K562 (cell line): ENCODE measurements at regions not wholly inside any gene's neighbourhood (a gene's known extent, or its start where the extent isn't known, plus 50 kb on each side); places are given as distances from the start of the nearest gene placed in this dataset.

Experiments used
- ARID1B ChIP-seq: fragments of 450-650 bp; IDR thresholded peaks from 2 replicates; pipeline ENCODE4 v1.6.1; 2016; ENCODE audit warnings: antibody characterized with exemption, mild to moderate bottlenecking, inconsistent platforms
- EP300 ChIP-seq: IDR thresholded peaks from 2 replicates; pipeline ENCODE4 v1.6.1; 2012; ENCODE audit warnings: low read length, improper control_type of control experiment
- FOS ChIP-seq: IDR thresholded peaks from 3 replicates; pipeline ENCODE4 v1.6.1; 2011; ENCODE audit not compliant: insufficient read length; ENCODE audit errors: extremely low read depth
- FOXA3 ChIP-seq, 2 experiments: fragments of 450-650 bp in 1 of 2; sonication (generic) in 1 of 2; formaldehyde crosslinking; IDR thresholded peaks in 1 of 2; conservative IDR thresholded peaks in 1 of 2; 2 replicates each; pipeline versions ENCODE4 v1.4.0 to v1.8.0; 2020 to 2022; ENCODE audit warnings: mild to moderate bottlenecking in 2 of 2, missing genetic modification reagents in 1 of 2
- HEY1 ChIP-seq: fragments of 250-450 bp; sonication (Bioruptor Pico); IDR thresholded peaks from 2 replicates; pipeline ENCODE4 v1.5.0; 2020; ENCODE audit warnings: mild to moderate bottlenecking, moderate library complexity, borderline replicate concordance
- HNRNPK ChIP-seq: fragments of 200-400 bp; formaldehyde crosslinking; IDR thresholded peaks from one replicate; pipeline ENCODE4 v1.6.1; 2018; ENCODE audit warnings: mild to moderate bottlenecking, low read depth, low read length; ENCODE audit not compliant: poor library complexity, severe bottlenecking
- MEF2A ChIP-seq: IDR thresholded peaks from 2 replicates; pipeline ENCODE4 v1.6.1; 2011; ENCODE audit warnings: low read depth, mild to moderate bottlenecking, low read length, moderate library complexity; ENCODE audit not compliant: control insufficient read depth
- NEUROD1 ChIP-seq: fragments of 150-350 bp; IDR thresholded peaks from 2 replicates; pipeline ENCODE4 v1.6.1; 2014; ENCODE audit warnings: borderline replicate concordance, low read length, low read depth; ENCODE audit not compliant: partially characterized antibody
- NR2C2 ChIP-seq, 2 experiments: fragments of 200-800 bp in 1 of 2; sonication (Bioruptor generic) in 1 of 2; sonication (generic) in 1 of 2; formaldehyde crosslinking in 1 of 2; IDR thresholded peaks; 2 replicates each; pipeline versions ENCODE4 v1.6.1 to v1.8.0; 2016 to 2022; ENCODE audit warnings: mild to moderate bottlenecking in 1 of 2, missing compliant biosample characterization in 1 of 2, missing genetic modification characterization in 1 of 2, missing genetic modification reagents in 1 of 2
- SMARCA4 ChIP-seq: fragments of 450-650 bp; IDR thresholded peaks from 2 replicates; pipeline ENCODE4 v1.6.1; 2016
- TBL1XR1 ChIP-seq, 2 experiments: IDR thresholded peaks; 2 replicates each; pipeline ENCODE4 v1.6.1; 2012; ENCODE audit warnings: improper control_type of control experiment in 2 of 2, low read length in 2 of 2, mild to moderate bottlenecking in 1 of 2
- VEZF1 ChIP-seq: fragments of 200-800 bp; sonication (Bioruptor generic); IDR thresholded peaks from 2 replicates; pipeline ENCODE4 v1.6.1; 2017; ENCODE audit warnings: missing genetic modification characterization, missing compliant biosample characterization
- ZC3H4 ChIP-seq: sonication (generic); formaldehyde crosslinking; IDR thresholded peaks from 2 replicates; pipeline ENCODE4 v1.9.0; 2021; ENCODE audit warnings: missing genetic modification reagents, borderline replicate concordance
- ZNF318 ChIP-seq, 2 experiments: fragments of 450-650 bp; IDR thresholded peaks; 2 replicates each; pipeline ENCODE4 v1.6.1; 2016; ENCODE audit warnings: mild to moderate bottlenecking in 2 of 2, borderline replicate concordance in 1 of 2, low read depth in 1 of 2, moderate library complexity in 1 of 2
- ZNF408 ChIP-seq: fragments of 250-450 bp; sonication (Bioruptor Pico); IDR thresholded peaks from 2 replicates; pipeline ENCODE4 v1.4.0; 2020; ENCODE audit warnings: low read depth, mild to moderate bottlenecking, moderate library complexity
- TF ChIP-seq, protein P1 (sequence below): IDR thresholded peaks from 2 replicates; pipeline ENCODE4 v1.6.1; 2012; ENCODE audit warnings: low read depth, low read length, improper control_type of control experiment, borderline replicate concordance

GRCh38 chr12:46664761-46665287, 161.0 kb downstream of the SLC38A4 start (continued):
- TF ChIP-seq, protein P1, sequence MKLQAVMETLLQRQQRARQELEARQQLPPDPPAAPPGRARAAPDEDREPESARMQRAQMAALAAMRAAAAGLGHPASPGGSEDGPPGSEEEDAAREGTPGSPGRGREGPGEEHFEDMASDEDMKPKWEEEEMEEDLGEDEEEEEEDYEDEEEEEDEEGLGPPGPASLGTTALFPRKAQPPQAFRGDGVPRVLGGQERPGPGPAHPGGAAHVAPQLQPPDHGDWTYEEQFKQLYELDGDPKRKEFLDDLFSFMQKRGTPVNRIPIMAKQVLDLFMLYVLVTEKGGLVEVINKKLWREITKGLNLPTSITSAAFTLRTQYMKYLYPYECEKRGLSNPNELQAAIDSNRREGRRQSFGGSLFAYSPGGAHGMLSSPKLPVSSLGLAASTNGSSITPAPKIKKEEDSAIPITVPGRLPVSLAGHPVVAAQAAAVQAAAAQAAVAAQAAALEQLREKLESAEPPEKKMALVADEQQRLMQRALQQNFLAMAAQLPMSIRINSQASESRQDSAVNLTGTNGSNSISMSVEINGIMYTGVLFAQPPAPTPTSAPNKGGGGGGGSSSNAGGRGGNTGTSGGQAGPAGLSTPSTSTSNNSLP: 0 out of 2 replicates have a peak, but pooled peaks have one; percentile 29
- TF ChIP-seq ZNF408 (CRISPR knock-in tag): no peak
- no peak; a peak in 1 of 4 replicates for TF ChIP-seq TBL1XR1 (IDR thresholded peaks at IDR 0.05; ENCODE audit: low read length in 2 of 2)
- TF ChIP-seq FOS: no peak
- no peak for TF ChIP-seq MEF2A
- no peak for TF ChIP-seq ZC3H4 (CRISPR knock-in tag)
- no peak for TF ChIP-seq NR2C2 (CRISPR knock-in tag; IDR thresholded peaks at IDR 0.05)
- peak; percentile 80 for TF ChIP-seq NR2C2 (tag; IDR thresholded peaks at IDR 0.05)
- TF ChIP-seq NEUROD1: peak; percentile 25
- TF ChIP-seq SMARCA4: peak; percentile 74; the same call in 1 of the 2 replicates
- no peak for TF ChIP-seq HNRNPK
- TF ChIP-seq ZNF318 (IDR thresholded peaks at IDR 0.05; ENCODE audit: borderline replicate concordance in 1 of 2, low read depth in 1 of 2): peak in 1 of 2 experiments; percentile 84; a peak in 2 of 4 replicates
- peak; percentile 28; the same call in 1 of the 2 replicates for TF ChIP-seq VEZF1 (CRISPR knock-in tag)
- peak; percentile 66 to 85 for TF ChIP-seq FOXA3 (CRISPR knock-in tag; conservative IDR thresholded peaks at IDR 0.05 in 1 of 2, IDR thresholded peaks at IDR 0.05 in 1 of 2)
- TF ChIP-seq ARID1B: peak; percentile 59; the same call in 1 of the 2 replicates
- peak; percentile 16; the same call in 1 of the 2 replicates for TF ChIP-seq EP300
- TF ChIP-seq HEY1 (CRISPR knock-in tag): no peak
